MM.1S (cell line): ENCODE measurements at regions not wholly inside any gene's neighbourhood (a gene's known extent, or its start where the extent isn't known, plus 50 kb on each side); places are given as distances from the start of the nearest gene placed in this dataset.

Experiments used
- DNase-seq: peaks from one replicate; pipeline ENCODE4 v3.0.0-alpha.2; 2015
- H2AFZ ChIP-seq: fragments of 300-600 bp; sonication (generic); 2 replicates; pipeline ENCODE4 v1.6.0; 2016; ENCODE audit warnings: antibody characterized with exemption, low read length
- H3F3A ChIP-seq: fragments of 300-600 bp; sonication (generic); 2 replicates; pipeline ENCODE4 v1.6.1; 2016; ENCODE audit warnings: mild to moderate bottlenecking, antibody characterized with exemption, low read length, moderate library complexity, mixed read lengths; ENCODE audit not compliant: insufficient read depth
- H3K27ac ChIP-seq: fragments of 300-600 bp; sonication (generic); 2 replicates; pipeline ENCODE4 v1.5.1; 2016; ENCODE audit warnings: mild to moderate bottlenecking, low read length
- H3K27me3 ChIP-seq: fragments of 300-600 bp; sonication (generic); replicated peaks from 2 replicates; pipeline ENCODE4 v1.6.0; 2016; ENCODE audit warnings: low read length; ENCODE audit not compliant: insufficient read depth
- H3K36me3 ChIP-seq: fragments of 300-600 bp; sonication (generic); replicated peaks from 2 replicates; pipeline ENCODE4 v1.6.1; 2016; ENCODE audit warnings: mild to moderate bottlenecking, low read length, mixed read lengths; ENCODE audit not compliant: insufficient read depth
- H3K4me1 ChIP-seq: fragments of 300-600 bp; sonication (generic); 2 replicates; pipeline ENCODE4 v1.6.1; 2016; ENCODE audit warnings: low read length, mixed read lengths
- H3K4me2 ChIP-seq: fragments of 300-600 bp; sonication (generic); 2 replicates; pipeline ENCODE4 v1.6.0; 2016; ENCODE audit warnings: low read depth, low read length
- H3K4me3 ChIP-seq: fragments of 300-600 bp; sonication (generic); 2 replicates; pipeline ENCODE4 v1.5.1; 2016; ENCODE audit warnings: low read length, mixed read lengths
- H3K79me2 ChIP-seq: fragments of 300-600 bp; sonication (generic); 2 replicates; pipeline ENCODE4 v1.6.1; 2016; ENCODE audit warnings: mixed run types, low read length, mixed read lengths
- H3K9ac ChIP-seq: fragments of 300-600 bp; sonication (generic); 2 replicates; pipeline ENCODE4 v1.6.1; 2016; ENCODE audit warnings: low read length, mixed read lengths
- H3K9me2 ChIP-seq: fragments of 300-600 bp; sonication (generic); replicated peaks from 2 replicates; pipeline ENCODE4 v1.6.1; 2016; ENCODE audit warnings: mild to moderate bottlenecking, low read length, mixed read lengths; ENCODE audit not compliant: insufficient read depth
- H3K9me3 ChIP-seq: fragments of 300-600 bp; sonication (generic); replicated peaks from 2 replicates; pipeline ENCODE4 v1.6.1; 2016; ENCODE audit warnings: mild to moderate bottlenecking, low read length, mixed read lengths; ENCODE audit not compliant: insufficient read depth
- H4K20me1 ChIP-seq: fragments of 300-600 bp; sonication (generic); 2 replicates; pipeline ENCODE4 v1.6.1; 2016; ENCODE audit warnings: mild to moderate bottlenecking, low read length, moderate library complexity, mixed read lengths; ENCODE audit not compliant: insufficient read depth
- EZH2 ChIP-seq: fragments of 300-600 bp; sonication (generic); optimal IDR thresholded peaks from 2 replicates; pipeline ENCODE3; 2017; ENCODE audit warnings: low read depth, mild to moderate bottlenecking, antibody characterized with exemption, low read length, mixed read lengths
- EZH2phosphoT487 ChIP-seq: fragments of 300-600 bp; sonication (generic); IDR thresholded peaks from 2 replicates; pipeline ENCODE4 v1.6.1; 2018; ENCODE audit warnings: antibody characterized with exemption, low read length
- TF ChIP-seq, protein P1 (sequence below): fragments of 300-600 bp; sonication (generic); IDR thresholded peaks from 2 replicates; pipeline ENCODE4 v1.5.1; 2016; ENCODE audit warnings: antibody characterized with exemption, low read length, mixed read lengths

DNA sequence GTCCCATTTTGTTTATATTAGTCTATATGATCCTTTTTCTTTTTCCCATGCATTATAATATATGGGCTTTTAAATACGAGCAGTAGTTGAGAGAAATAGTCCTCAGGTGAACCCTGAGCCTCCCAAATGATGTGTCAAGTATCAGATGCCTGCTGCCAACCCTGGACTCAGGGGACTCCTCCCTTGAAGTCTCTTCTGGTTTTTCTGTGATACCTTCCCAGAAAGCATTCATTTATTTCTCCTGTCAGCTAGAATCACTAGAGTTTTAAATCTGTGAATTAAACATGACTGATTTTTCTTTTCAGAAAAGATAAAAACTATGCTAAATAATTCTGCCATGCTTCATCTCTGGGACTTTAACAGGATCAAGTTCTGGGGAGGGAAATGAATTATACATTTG lies 184.6 kb downstream of the LIG4 start:
- Histone ChIP-seq H3K4me1 (no peaks in the 10 kb centered on the region), H3K9me2 (no peaks in the 10 kb centered on the region), H3K27me3 (no peaks in the 10 kb centered on the region), H3K9me3 (no peaks in the 10 kb centered on the region), H3K9ac (no peak overlapping the region), H4K20me1 (no peaks in the 10 kb centered on the region), H2AFZ (no peak overlapping the region), H3K27ac (no peak overlapping the region), H3K4me2 (no peak overlapping the region), H3K36me3 (no peaks in the 10 kb centered on the region), H3F3A (no peaks in the 10 kb centered on the region), H3K79me2 (no peaks in the 10 kb centered on the region), H3K4me3 (no peak overlapping the region)
- DNase-seq = no peak
- TF ChIP-seq EZH2 = no peak
- TF ChIP-seq, protein P1, sequence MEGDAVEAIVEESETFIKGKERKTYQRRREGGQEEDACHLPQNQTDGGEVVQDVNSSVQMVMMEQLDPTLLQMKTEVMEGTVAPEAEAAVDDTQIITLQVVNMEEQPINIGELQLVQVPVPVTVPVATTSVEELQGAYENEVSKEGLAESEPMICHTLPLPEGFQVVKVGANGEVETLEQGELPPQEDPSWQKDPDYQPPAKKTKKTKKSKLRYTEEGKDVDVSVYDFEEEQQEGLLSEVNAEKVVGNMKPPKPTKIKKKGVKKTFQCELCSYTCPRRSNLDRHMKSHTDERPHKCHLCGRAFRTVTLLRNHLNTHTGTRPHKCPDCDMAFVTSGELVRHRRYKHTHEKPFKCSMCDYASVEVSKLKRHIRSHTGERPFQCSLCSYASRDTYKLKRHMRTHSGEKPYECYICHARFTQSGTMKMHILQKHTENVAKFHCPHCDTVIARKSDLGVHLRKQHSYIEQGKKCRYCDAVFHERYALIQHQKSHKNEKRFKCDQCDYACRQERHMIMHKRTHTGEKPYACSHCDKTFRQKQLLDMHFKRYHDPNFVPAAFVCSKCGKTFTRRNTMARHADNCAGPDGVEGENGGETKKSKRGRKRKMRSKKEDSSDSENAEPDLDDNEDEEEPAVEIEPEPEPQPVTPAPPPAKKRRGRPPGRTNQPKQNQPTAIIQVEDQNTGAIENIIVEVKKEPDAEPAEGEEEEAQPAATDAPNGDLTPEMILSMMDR = no peak
- no peak for TF ChIP-seq EZH2phosphoT487

- Histone ChIP-seq H3K4me1 (no peaks in the 10 kb centered on the region), H2AFZ (no peak overlapping the region), H3K36me3 (no peaks in the 10 kb centered on the region), H3K79me2 (no peaks in the 10 kb centered on the region), H3K9me3 (no peaks in the 10 kb centered on the region), H3K4me2 (no peak overlapping the region), H3K9me2 (no peaks in the 10 kb centered on the region), H3K4me3 (no peak overlapping the region), H4K20me1 (no peaks in the 10 kb centered on the region), H3K9ac (no peak overlapping the region), H3K27me3 (no peaks in the 10 kb centered on the region), H3K27ac (no peak overlapping the region), H3F3A (no peaks in the 10 kb centered on the region)
- TF ChIP-seq, protein P1 = no peak
- TF ChIP-seq EZH2phosphoT487 = no peak
- TF ChIP-seq EZH2 = no peak
- no peak for DNase-seq
Measured at GRCh38 chr13:108026680-108027410, 188.5 kb downstream of the LIG4 start.

DNA sequence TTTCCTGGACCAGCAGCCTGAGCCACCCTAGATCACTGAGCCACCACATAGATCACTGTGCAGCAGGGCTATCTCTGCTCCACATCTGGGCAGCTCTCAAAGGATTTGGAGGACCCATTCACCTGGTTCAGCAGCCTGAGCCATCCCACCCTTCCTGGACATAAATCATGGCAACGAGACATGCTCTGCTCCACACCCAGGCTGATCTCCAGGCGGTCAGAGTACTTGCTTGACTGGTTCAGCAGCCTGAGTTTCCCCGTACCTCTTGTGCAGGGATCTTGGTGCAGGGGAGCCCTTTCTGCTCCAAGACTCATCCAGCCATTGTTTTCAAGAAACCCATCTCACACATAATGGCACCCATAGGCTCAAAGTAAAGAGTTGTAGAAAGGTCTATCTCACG lies 195.3 kb downstream of the LIG4 start:
- Histone ChIP-seq H3K4me3 (no peak overlapping the region), H4K20me1 (no peaks in the 10 kb centered on the region), H3F3A (no peaks in the 10 kb centered on the region), H3K9ac (no peak overlapping the region), H3K79me2 (no peaks in the 10 kb centered on the region), H3K9me2 (no peaks in the 10 kb centered on the region), H3K9me3 (no peaks in the 10 kb centered on the region), H3K27ac (no peak overlapping the region), H3K4me2 (no peak overlapping the region), H3K4me1 (no peaks in the 10 kb centered on the region), H3K27me3 (no peaks in the 10 kb centered on the region), H2AFZ (no peak overlapping the region), H3K36me3 (no peaks in the 10 kb centered on the region)
- no peak for DNase-seq
- TF ChIP-seq EZH2phosphoT487 (no peak), EZH2 (no peak)
- TF ChIP-seq, protein P1 = no peak
